ENCODE measurements at regions not wholly inside any gene's neighbourhood (a gene's known extent, or its start where the extent isn't known, plus 50 kb on each side); places are given as distances from the start of the nearest gene placed in this dataset.

- TF ChIP-seq CTCF (IDR thresholded peaks at IDR 0.05) (no peak), EZH2 (IDR thresholded peaks at IDR 0.05; ENCODE audit: borderline replicate concordance, insufficient read depth, low read depth, low read length, poor library complexity, severe bottlenecking) (no peak)
Observed at GRCh38 chr6:124881898-124882578, 80.2 kb upstream of the RNF217 start.

All from B cell (primary cell).